ENCODE measurements at regions not wholly inside any gene's neighbourhood (a gene's known extent, or its start where the extent isn't known, plus 50 kb on each side); places are given as distances from the start of the nearest gene placed in this dataset.

GRCh38 chr7:119937745-119938144 is 335.2 kb upstream of the KCND2 start:
- Histone ChIP-seq H3K79me2 (ENCODE audit: low read depth) (no peaks in the 10 kb centered on the region), H4K20me1 (ENCODE audit: insufficient read depth) (no peaks in the 10 kb centered on the region), H3K4me2 (no peak overlapping the region), H3K9me3 (ENCODE audit: insufficient read depth, low read depth) (no peaks in the 10 kb centered on the region), H2AFZ (0 out of 2 replicates have a peak overlapping the region, but pooled peaks have one; percentile 21), H3K36me3 (ENCODE audit: low read depth) (no peaks in the 10 kb centered on the region), H3K4me3 (no peak overlapping the region), H3K9me2 (ENCODE audit: insufficient read depth) (no peaks in the 10 kb centered on the region), H3K27me3 (ENCODE audit: insufficient read depth, low read depth) (no peaks in the 10 kb centered on the region), H3K4me1 (replicated peaks; ENCODE audit: insufficient read depth) (no peaks in the 10 kb centered on the region), H3K27ac (no peak overlapping the region), H3F3A (ENCODE audit: insufficient read depth, low read depth) (no peaks in the 10 kb centered on the region)
- BruUV-seq (replicated peaks), result no TSS peak
- CTCF ChIA-PET, result no interaction called here
- intact Hi-C loops (cut with micrococcal nuclease; ENCODE audit: unreplicated experiment), result loop anchor here (10.0 kb wide), 4 partner anchors 117 to 1167 kb away; no protein-coding TSS in a partner anchor
- POLR2A ChIA-PET (ENCODE audit: unreplicated experiment), result no interaction called here
- DNase-seq, result no peak
- TF ChIP-seq, protein P1, sequence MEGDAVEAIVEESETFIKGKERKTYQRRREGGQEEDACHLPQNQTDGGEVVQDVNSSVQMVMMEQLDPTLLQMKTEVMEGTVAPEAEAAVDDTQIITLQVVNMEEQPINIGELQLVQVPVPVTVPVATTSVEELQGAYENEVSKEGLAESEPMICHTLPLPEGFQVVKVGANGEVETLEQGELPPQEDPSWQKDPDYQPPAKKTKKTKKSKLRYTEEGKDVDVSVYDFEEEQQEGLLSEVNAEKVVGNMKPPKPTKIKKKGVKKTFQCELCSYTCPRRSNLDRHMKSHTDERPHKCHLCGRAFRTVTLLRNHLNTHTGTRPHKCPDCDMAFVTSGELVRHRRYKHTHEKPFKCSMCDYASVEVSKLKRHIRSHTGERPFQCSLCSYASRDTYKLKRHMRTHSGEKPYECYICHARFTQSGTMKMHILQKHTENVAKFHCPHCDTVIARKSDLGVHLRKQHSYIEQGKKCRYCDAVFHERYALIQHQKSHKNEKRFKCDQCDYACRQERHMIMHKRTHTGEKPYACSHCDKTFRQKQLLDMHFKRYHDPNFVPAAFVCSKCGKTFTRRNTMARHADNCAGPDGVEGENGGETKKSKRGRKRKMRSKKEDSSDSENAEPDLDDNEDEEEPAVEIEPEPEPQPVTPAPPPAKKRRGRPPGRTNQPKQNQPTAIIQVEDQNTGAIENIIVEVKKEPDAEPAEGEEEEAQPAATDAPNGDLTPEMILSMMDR (conservative IDR thresholded peaks at IDR 0.05), result no peak
- no peak for TF ChIP-seq EZH2 (IDR thresholded peaks at IDR 0.05; ENCODE audit: low read depth)

- no peaks in the 10 kb centered on the region for H3K9me3 ChIP-seq (ENCODE audit: insufficient read depth, low read depth)
- H3K27ac ChIP-seq, result no peak overlapping the region
- DNase-seq, result no peak
- no peaks in the 10 kb centered on the region for H3F3A ChIP-seq (ENCODE audit: insufficient read depth, low read depth)
- H3K4me2 ChIP-seq, result no peak overlapping the region
- H4K20me1 ChIP-seq (ENCODE audit: insufficient read depth), result no peaks in the 10 kb centered on the region
- no peak overlapping the region for H3K4me3 ChIP-seq
- CTCF ChIA-PET, result interaction anchor here (0.7 kb wide), 1 partner anchor 114 kb away, joined by 11 read pairs; no protein-coding TSS in a partner anchor
- no peaks in the 10 kb centered on the region for H3K4me1 ChIP-seq (replicated peaks; ENCODE audit: insufficient read depth)
- no peaks in the 10 kb centered on the region for H3K27me3 ChIP-seq (ENCODE audit: insufficient read depth, low read depth)
- intact Hi-C loops (cut with micrococcal nuclease; ENCODE audit: unreplicated experiment), result no loop called here
- TF ChIP-seq, protein P1 (conservative IDR thresholded peaks at IDR 0.05), result no peak
- no peak for TF ChIP-seq EZH2 (IDR thresholded peaks at IDR 0.05; ENCODE audit: low read depth)
- H3K9me2 ChIP-seq (ENCODE audit: insufficient read depth), result no peaks in the 10 kb centered on the region
- H3K79me2 ChIP-seq (ENCODE audit: low read depth), result no peaks in the 10 kb centered on the region
- POLR2A ChIA-PET (ENCODE audit: unreplicated experiment), result no interaction called here
- no peak overlapping the region for H2AFZ ChIP-seq
- no TSS peak for BruUV-seq (replicated peaks)
- H3K36me3 ChIP-seq (ENCODE audit: low read depth), result no peaks in the 10 kb centered on the region
Observed at GRCh38 chr7:119943942-119944600, 328.9 kb upstream of the KCND2 start.

DNA sequence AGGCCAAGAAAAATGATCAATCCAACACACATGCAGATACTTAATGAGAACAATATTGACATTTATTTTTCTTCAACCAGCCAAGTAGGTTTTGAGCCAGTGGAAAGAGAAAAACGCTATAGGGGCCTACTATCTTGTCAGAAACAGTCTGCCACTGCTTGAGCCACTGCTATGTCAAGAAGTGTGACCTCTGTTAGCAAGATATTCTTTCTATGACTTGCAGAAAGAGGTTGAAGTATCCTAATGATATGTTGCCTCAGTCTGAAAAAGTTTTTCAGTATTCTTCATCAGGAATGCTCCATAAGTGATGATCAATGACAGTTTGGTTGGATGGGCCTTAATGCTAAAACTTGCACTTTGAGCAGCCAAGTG is 328.4 kb upstream of the KCND2 start:
- Histone ChIP-seq H3K36me3 (ENCODE audit: low read depth) (no peaks in the 10 kb centered on the region), H3K27me3 (ENCODE audit: insufficient read depth, low read depth) (no peaks in the 10 kb centered on the region), H3K4me1 (replicated peaks; ENCODE audit: insufficient read depth) (no peaks in the 10 kb centered on the region), H4K20me1 (ENCODE audit: insufficient read depth) (no peaks in the 10 kb centered on the region), H3K27ac (no peak overlapping the region), H3K4me3 (no peak overlapping the region), H3K9me2 (ENCODE audit: insufficient read depth) (no peaks in the 10 kb centered on the region), H3K4me2 (no peak overlapping the region), H2AFZ (no peak overlapping the region), H3K79me2 (ENCODE audit: low read depth) (no peaks in the 10 kb centered on the region), H3F3A (ENCODE audit: insufficient read depth, low read depth) (no peaks in the 10 kb centered on the region), H3K9me3 (ENCODE audit: insufficient read depth, low read depth) (no peaks in the 10 kb centered on the region)
- no TSS peak for BruUV-seq (replicated peaks)
- intact Hi-C loops (cut with micrococcal nuclease; ENCODE audit: unreplicated experiment), result no loop called here
- TF ChIP-seq, protein P1 (conservative IDR thresholded peaks at IDR 0.05), result no peak
- TF ChIP-seq EZH2 (IDR thresholded peaks at IDR 0.05; ENCODE audit: low read depth), result no peak
- ChIA-PET POLR2A (ENCODE audit: unreplicated experiment) (no interaction called here), CTCF (no interaction called here)
- no peak for DNase-seq
